LNCaP clone FGC (cell line): ENCODE measurements at regions not wholly inside any gene's neighbourhood (a gene's known extent, or its start where the extent isn't known, plus 50 kb on each side); places are given as distances from the start of the nearest gene placed in this dataset.

Experiments used
- DNase-seq: peaks from one replicate; pipeline ENCODE4 v3.0.0-alpha.2; 2011; ENCODE audit warnings: low read depth
- H3K4me3 ChIP-seq: 2 replicates; pipeline ENCODE4 v1.5.1; 2011; ENCODE audit warnings: mild to moderate bottlenecking, low read depth, low read length, control low read depth
- CTCF ChIP-seq: IDR thresholded peaks from 2 replicates; pipeline ENCODE4 v1.5.1; 2012; ENCODE audit warnings: mild to moderate bottlenecking; ENCODE audit not compliant: control insufficient read depth, insufficient read depth; ENCODE audit errors: extremely low read depth

GRCh38 chr12:113757221-113758002 lies 208.7 kb downstream of the RBM19 start:
- peak; percentile 37 for TF ChIP-seq CTCF
- no peak overlapping the region for H3K4me3 ChIP-seq
- DNase-seq: no peak

GRCh38 chr12:113756609-113757008 lies 209.5 kb downstream of the RBM19 start:
- DNase-seq: no peak
- no peak overlapping the region for H3K4me3 ChIP-seq
- TF ChIP-seq CTCF: no peak

GRCh38 chr12:113755098-113755497 lies 211.0 kb downstream of the RBM19 start:
- TF ChIP-seq CTCF: no peak
- H3K4me3 ChIP-seq: no peak overlapping the region
- no peak for DNase-seq

GRCh38 chr12:113751513-113751912 lies 214.6 kb downstream of the RBM19 start:
- H3K4me3 ChIP-seq: no peak overlapping the region
- no peak for DNase-seq
- no peak for TF ChIP-seq CTCF

GRCh38 chr12:113749433-113749815 lies 216.7 kb downstream of the RBM19 start:
- no peak overlapping the region for H3K4me3 ChIP-seq
- DNase-seq: no peak
- TF ChIP-seq CTCF: no peak

- DNase-seq: no peak
- no peak overlapping the region for H3K4me3 ChIP-seq
- no peak for TF ChIP-seq CTCF
These were observed 217.3 kb downstream of the RBM19 start for GRCh38 chr12:113748707-113749432.
